WERI-Rb-1 (cell line): ENCODE measurements at regions not wholly inside any gene's neighbourhood (a gene's known extent, or its start where the extent isn't known, plus 50 kb on each side); places are given as distances from the start of the nearest gene placed in this dataset.

ENCODE experiments used
- DNase-seq: peaks from one replicate; pipeline ENCODE4 v3.0.0-alpha.2; 2020
- H3K27ac ChIP-seq: fragments of 250-450 bp; sonication (Bioruptor Pico); 2 replicates; pipeline ENCODE4 v1.5.1; 2020; ENCODE audit warnings: mild to moderate bottlenecking, moderate library complexity
- H3K27me3 ChIP-seq: fragments of 250-450 bp; sonication (Bioruptor Pico); 2 replicates; pipeline ENCODE4 v1.5.1; 2021; ENCODE audit warnings: mild to moderate bottlenecking, low read depth, moderate library complexity; ENCODE audit not compliant: insufficient read depth, severe bottlenecking
- H3K36me3 ChIP-seq: fragments of 250-450 bp; sonication (Bioruptor Pico); 2 replicates; pipeline ENCODE4 v1.5.1; 2020; ENCODE audit warnings: mild to moderate bottlenecking, moderate library complexity
- H3K4me3 ChIP-seq: 2 replicates; pipeline ENCODE4 v1.5.1; 2011; ENCODE audit warnings: low read depth, mild to moderate bottlenecking, control low read depth, low read length
- H3K9me3 ChIP-seq: fragments of 250-450 bp; sonication (Bioruptor Pico); 2 replicates; pipeline ENCODE4 v1.5.1; 2021; ENCODE audit warnings: mild to moderate bottlenecking, moderate library complexity; ENCODE audit not compliant: severe bottlenecking
- CTCF ChIP-seq: IDR thresholded peaks from 2 replicates; pipeline ENCODE4 v1.5.1; 2011; ENCODE audit warnings: low read depth, mild to moderate bottlenecking, control low read depth, inconsistent platforms, low read length

GRCh38 chr4:24054910-24055309, 165.1 kb upstream of the PPARGC1A start:
- no peak for TF ChIP-seq CTCF
- no peak for DNase-seq

GRCh38 chr4:24053934-24054333, 164.1 kb upstream of the PPARGC1A start:
- Histone ChIP-seq H3K4me3 (no peak overlapping the region), H3K27ac (no peak overlapping the region), H3K9me3 (no peaks in the 10 kb centered on the region), H3K27me3 (no peaks in the 10 kb centered on the region), H3K36me3 (no peaks in the 10 kb centered on the region)
- no peak for TF ChIP-seq CTCF
- no peak for DNase-seq

More at GRCh38 chr4:24054910-24055309, 165.1 kb upstream of the PPARGC1A start:
- Histone ChIP-seq H3K36me3 (no peaks in the 10 kb centered on the region), H3K27me3 (no peaks in the 10 kb centered on the region), H3K4me3 (no peak overlapping the region), H3K9me3 (no peaks in the 10 kb centered on the region), H3K27ac (no peak overlapping the region)

GRCh38 chr4:24044610-24045589, 155.1 kb upstream of the PPARGC1A start:
- TF ChIP-seq CTCF = no peak

GRCh38 chr4:24042094-24042493, 152.2 kb upstream of the PPARGC1A start:
- Histone ChIP-seq H3K27me3 (no peaks in the 10 kb centered on the region), H3K4me3 (no peak overlapping the region), H3K36me3 (no peaks in the 10 kb centered on the region), H3K9me3 (no peaks in the 10 kb centered on the region), H3K27ac (no peak overlapping the region)
- no peak for TF ChIP-seq CTCF
- no peak for DNase-seq

More at GRCh38 chr4:24044610-24045589, 155.1 kb upstream of the PPARGC1A start:
- Histone ChIP-seq H3K27ac (no peak overlapping the region), H3K36me3 (no peaks in the 10 kb centered on the region), H3K27me3 (no peaks in the 10 kb centered on the region), H3K4me3 (no peak overlapping the region), H3K9me3 (no peaks in the 10 kb centered on the region)
- no peak for DNase-seq

- H3K27ac ChIP-seq = no peak overlapping the region
- no peak overlapping the region for H3K4me3 ChIP-seq
- DNase-seq = no peak
- no peaks in the 10 kb centered on the region for H3K9me3 ChIP-seq
- no peaks in the 10 kb centered on the region for H3K27me3 ChIP-seq
- no peak for TF ChIP-seq CTCF
- no peaks in the 10 kb centered on the region for H3K36me3 ChIP-seq
These were observed 151.0 kb upstream of the PPARGC1A start for GRCh38 chr4:24040811-24041210.
